PFSK-1 (cell line): ENCODE measurements at regions not wholly inside any gene's neighbourhood (a gene's known extent, or its start where the extent isn't known, plus 50 kb on each side); places are given as distances from the start of the nearest gene placed in this dataset.

Experiments
- FOXP2 ChIP-seq: optimal IDR thresholded peaks from 2 replicates; pipeline ENCODE3; 2011; ENCODE audit warnings: borderline replicate concordance, control low read depth, inconsistent platforms; ENCODE audit not compliant: insufficient read depth; ENCODE audit errors: extremely low read length, extremely low read depth
- POLR2AphosphoS5 ChIP-seq: IDR thresholded peaks from 2 replicates; pipeline ENCODE4 v1.6.1; 2012; ENCODE audit warnings: low read depth, mild to moderate bottlenecking, control low read depth, low read length, moderate library complexity
- SIN3A ChIP-seq: IDR thresholded peaks from 2 replicates; pipeline ENCODE4 v1.6.1; 2012; ENCODE audit warnings: mild to moderate bottlenecking, low read length, moderate library complexity, borderline replicate concordance; ENCODE audit not compliant: insufficient read depth
- TAF1 ChIP-seq: IDR thresholded peaks from 2 replicates; pipeline ENCODE4 v1.6.1; 2012; ENCODE audit warnings: low read length, control low read depth, borderline replicate concordance; ENCODE audit not compliant: insufficient read depth
- TF ChIP-seq, protein P1 (sequence below), 2 experiments: IDR thresholded peaks; 2 replicates each; pipeline versions ENCODE4 v1.6.1 to v1.8.0; 2011 to 2012; ENCODE audit warnings: low read depth in 2 of 2, low read length in 2 of 2, control low read depth in 1 of 2, inconsistent platforms in 1 of 2, mild to moderate bottlenecking in 1 of 2, moderate library complexity in 1 of 2; ENCODE audit not compliant: insufficient read depth in 1 of 2

DNA sequence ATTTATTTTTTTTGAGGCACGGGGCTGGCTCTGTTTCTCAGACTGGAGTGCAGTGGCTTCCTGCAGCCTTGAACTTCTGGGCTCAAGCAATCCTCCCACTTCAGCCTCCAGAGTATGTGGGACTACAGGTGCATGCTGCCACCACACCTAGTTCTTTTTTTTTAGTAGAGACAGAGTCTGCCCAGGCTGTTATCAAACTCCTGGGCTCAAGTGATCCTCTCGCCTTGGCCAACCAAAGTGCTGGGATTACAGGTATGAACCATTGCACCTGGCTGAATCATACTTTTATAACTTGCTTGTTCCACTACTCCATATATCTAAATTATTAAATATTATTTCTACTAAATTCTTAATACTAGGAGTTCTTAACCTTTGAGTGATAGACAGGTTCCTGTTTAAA is 111.6 kb downstream of the BTG1 start:
- TF ChIP-seq TAF1 (no peak), SIN3A (no peak), FOXP2 (no peak), POLR2AphosphoS5 (no peak)
- TF ChIP-seq, protein P1, sequence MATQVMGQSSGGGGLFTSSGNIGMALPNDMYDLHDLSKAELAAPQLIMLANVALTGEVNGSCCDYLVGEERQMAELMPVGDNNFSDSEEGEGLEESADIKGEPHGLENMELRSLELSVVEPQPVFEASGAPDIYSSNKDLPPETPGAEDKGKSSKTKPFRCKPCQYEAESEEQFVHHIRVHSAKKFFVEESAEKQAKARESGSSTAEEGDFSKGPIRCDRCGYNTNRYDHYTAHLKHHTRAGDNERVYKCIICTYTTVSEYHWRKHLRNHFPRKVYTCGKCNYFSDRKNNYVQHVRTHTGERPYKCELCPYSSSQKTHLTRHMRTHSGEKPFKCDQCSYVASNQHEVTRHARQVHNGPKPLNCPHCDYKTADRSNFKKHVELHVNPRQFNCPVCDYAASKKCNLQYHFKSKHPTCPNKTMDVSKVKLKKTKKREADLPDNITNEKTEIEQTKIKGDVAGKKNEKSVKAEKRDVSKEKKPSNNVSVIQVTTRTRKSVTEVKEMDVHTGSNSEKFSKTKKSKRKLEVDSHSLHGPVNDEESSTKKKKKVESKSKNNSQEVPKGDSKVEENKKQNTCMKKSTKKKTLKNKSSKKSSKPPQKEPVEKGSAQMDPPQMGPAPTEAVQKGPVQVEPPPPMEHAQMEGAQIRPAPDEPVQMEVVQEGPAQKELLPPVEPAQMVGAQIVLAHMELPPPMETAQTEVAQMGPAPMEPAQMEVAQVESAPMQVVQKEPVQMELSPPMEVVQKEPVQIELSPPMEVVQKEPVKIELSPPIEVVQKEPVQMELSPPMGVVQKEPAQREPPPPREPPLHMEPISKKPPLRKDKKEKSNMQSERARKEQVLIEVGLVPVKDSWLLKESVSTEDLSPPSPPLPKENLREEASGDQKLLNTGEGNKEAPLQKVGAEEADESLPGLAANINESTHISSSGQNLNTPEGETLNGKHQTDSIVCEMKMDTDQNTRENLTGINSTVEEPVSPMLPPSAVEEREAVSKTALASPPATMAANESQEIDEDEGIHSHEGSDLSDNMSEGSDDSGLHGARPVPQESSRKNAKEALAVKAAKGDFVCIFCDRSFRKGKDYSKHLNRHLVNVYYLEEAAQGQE (IDR thresholded peaks at IDR 0.05; ENCODE audit: insufficient read depth in 1 of 2, low read depth in 2 of 2, low read length in 2 of 2): no peak

DNA sequence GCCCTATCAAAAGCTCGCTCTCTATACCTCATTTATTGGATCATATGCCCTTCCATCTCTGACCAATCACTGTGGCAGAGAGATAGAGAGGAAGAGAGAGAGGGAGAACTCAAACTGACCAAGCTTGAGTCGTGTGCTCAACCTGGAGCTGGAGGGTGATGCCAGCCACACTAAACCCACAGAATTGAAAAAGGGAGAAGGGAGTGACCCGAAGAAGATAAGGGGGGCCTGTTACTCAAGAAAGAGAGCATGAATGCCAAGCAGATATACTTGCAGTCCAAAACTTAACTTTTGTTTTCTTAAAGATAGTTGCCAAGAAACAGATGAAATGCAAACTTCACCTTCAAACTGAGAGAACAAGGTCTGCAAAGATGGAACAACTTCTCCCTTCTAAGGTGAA is 112.7 kb downstream of the BTG1 start:
- TF ChIP-seq, protein P1 (IDR thresholded peaks at IDR 0.05; ENCODE audit: insufficient read depth in 1 of 2, low read depth in 2 of 2, low read length in 2 of 2): no peak
- TF ChIP-seq TAF1: no peak
- TF ChIP-seq POLR2AphosphoS5: no peak

DNA sequence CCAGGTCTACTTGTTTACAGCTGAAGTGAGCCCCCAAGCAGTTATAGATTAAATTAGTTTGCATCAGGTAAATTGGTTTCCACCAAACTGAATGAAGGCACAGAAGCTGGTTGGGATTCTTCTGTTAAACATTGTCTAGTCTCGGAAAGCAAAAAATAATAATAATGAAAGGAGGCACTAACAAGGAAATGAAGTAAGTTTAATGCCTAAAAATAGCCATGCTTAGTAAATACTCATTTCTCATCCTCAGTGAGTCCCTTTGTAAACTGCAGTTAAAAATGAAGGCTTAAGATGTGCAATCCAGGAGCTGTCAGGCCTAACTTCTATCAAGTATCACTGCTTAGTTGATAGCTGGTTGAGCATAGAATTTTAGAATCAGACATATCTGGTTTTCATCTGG is 113.5 kb downstream of the BTG1 start:
- no peak for TF ChIP-seq TAF1
- TF ChIP-seq, protein P1 (IDR thresholded peaks at IDR 0.05; ENCODE audit: insufficient read depth in 1 of 2, low read depth in 2 of 2, low read length in 2 of 2): no peak
- no peak for TF ChIP-seq SIN3A
- no peak for TF ChIP-seq POLR2AphosphoS5
- no peak for TF ChIP-seq FOXP2

DNA sequence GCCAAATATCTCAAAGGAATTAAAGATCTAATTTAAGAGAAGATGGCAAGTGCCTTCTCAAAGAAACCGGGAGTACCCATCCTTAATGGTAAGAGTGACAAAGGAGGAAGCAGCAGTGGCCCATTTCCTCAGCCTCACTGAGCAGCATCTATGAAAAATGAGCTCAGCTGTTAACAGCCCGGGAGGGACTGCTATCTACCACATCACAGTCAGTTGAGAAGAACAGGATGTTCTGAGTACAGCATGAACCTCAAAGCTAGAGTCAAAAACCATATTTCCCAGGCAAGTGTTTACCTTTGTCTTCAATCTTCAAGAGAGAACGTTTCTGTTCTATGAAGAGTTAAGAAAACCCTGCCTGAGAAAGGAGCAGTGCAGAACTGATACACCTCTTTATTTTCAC is 115.0 kb downstream of the BTG1 start:
- TF ChIP-seq TAF1: no peak
- no peak for TF ChIP-seq SIN3A
- no peak for TF ChIP-seq POLR2AphosphoS5
- no peak for TF ChIP-seq FOXP2
- TF ChIP-seq, protein P1 (IDR thresholded peaks at IDR 0.05; ENCODE audit: insufficient read depth in 1 of 2, low read depth in 2 of 2, low read length in 2 of 2): no peak

DNA sequence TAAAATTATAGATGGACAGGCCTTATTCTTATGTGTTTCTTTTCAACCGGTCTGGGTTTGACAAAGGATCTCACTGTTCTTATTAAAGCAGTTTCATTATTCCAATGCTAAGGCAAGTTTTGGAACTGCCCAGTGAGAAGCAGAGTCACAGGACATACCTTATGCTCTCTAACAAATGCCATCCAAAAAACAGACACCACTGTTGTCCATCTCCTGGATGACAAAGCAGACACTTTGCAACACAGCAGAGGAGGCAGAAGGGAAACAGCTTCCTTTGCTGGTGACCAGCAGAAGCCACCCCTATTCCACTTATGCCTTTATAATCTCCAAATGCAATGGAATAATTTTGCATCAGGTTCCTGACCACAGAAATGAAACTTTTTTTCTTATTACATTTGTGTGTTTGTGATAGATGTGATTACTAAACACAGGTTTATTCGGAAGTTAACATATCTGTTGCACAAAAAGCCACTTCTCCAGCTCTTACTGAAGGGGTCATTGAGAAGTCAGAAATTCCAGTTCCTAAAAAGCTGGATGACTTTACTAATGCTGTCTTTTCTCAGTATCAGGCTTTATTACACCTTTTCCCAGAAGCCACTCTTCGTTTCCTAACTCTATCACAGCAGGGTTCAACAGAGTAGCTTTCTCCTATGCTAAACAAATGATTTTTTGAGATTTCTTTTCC is 115.6 kb downstream of the BTG1 start:
- TF ChIP-seq TAF1 (no peak), SIN3A (no peak)
- TF ChIP-seq, protein P1 (IDR thresholded peaks at IDR 0.05; ENCODE audit: insufficient read depth in 1 of 2, low read depth in 2 of 2, low read length in 2 of 2): no peak
